GM08714 (cell line): ENCODE measurements at regions not wholly inside any gene's neighbourhood (a gene's known extent, or its start where the extent isn't known, plus 50 kb on each side); places are given as distances from the start of the nearest gene placed in this dataset.

Source experiments
- H3K4me3 ChIP-seq: fragments of 200-500 bp; sonication (Bioruptor generic); 2 replicates; pipeline ENCODE4 v1.5.1; 2014; ENCODE audit warnings: mild to moderate bottlenecking, low read length, inconsistent platforms
- ZNF274 ChIP-seq: IDR thresholded peaks from 2 replicates; pipeline ENCODE4 v1.6.1; 2012; ENCODE audit warnings: mild to moderate bottlenecking, low read depth, low read length

- no peak for TF ChIP-seq ZNF274
- no peak overlapping the region for H3K4me3 ChIP-seq
Observed at GRCh38 chr2:167551416-167551815, 663.1 kb downstream of the XIRP2 start.

DNA sequence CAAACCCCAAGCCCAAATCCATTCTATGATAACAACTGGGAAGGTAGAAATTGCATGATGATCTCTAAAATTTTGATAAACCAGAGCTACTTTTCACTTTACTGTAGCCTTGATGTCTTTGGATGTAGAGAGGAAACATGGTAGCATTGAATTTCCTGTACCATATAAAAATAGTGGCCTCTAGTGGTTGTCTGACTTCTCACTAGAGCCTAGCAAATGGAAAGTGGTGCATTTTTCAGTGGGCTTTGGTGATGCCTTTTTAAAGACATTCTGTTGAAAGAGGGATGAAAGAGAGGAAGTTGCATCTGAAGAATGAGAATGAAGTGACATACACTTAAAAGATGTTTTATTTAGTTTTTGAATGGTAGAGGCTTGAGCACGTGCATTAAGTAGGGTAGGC is 662.2 kb downstream of the XIRP2 start:
- H3K4me3 ChIP-seq = no peak overlapping the region
- no peak for TF ChIP-seq ZNF274

GRCh38 chr2:167548396-167548795 is 660.1 kb downstream of the XIRP2 start:
- TF ChIP-seq ZNF274 = no peak
- no peak overlapping the region for H3K4me3 ChIP-seq

GRCh38 chr2:167544602-167545001 is 656.3 kb downstream of the XIRP2 start:
- no peak overlapping the region for H3K4me3 ChIP-seq
- TF ChIP-seq ZNF274 = no peak

DNA sequence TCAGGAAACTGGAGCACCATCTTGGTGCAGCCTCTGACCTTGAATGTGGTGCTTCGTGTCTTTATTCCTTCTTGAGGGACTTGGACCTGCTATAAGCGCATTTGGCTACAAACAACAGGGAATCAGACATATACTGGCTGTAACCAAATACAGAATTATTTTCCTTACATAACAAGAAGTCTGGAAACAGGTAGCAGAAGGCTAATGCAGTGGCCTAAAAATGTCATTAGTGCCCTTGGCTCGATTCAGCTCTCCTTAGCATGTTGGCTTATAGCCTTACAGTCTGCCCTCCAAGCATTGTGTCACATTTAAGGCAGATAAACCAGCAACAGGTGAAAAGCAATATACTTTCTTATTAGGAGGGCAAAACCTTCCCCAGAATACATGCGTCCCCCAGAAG is 655.4 kb downstream of the XIRP2 start:
- no peak overlapping the region for H3K4me3 ChIP-seq
- TF ChIP-seq ZNF274 = no peak

DNA sequence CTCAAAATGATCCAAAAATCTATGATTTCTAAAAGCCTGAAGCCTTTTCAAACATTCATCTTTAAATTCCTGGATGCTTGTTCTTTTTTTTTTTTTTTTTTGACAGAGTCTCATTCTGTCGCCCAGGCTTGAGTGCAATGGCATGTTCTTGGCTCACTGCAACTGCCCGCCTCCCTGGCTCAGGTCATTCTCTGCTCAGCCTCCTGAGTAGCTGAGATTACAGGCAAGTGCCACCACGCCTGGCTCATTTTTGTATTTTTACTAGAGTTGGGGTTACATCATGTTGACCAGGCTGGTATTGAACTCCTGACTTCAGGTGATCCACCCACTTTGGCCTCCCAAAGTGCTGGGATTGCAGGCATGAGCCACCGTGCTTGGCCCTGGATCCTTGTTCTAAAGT is 649.5 kb downstream of the XIRP2 start:
- TF ChIP-seq ZNF274 = no peak
- no peak overlapping the region for H3K4me3 ChIP-seq

- no peak overlapping the region for H3K4me3 ChIP-seq
- no peak for TF ChIP-seq ZNF274
Observed at GRCh38 chr2:167534443-167534842, 646.2 kb downstream of the XIRP2 start.

- H3K4me3 ChIP-seq = no peak overlapping the region
- TF ChIP-seq ZNF274 = no peak
Observed at GRCh38 chr2:167524786-167525185, 636.5 kb downstream of the XIRP2 start.

DNA sequence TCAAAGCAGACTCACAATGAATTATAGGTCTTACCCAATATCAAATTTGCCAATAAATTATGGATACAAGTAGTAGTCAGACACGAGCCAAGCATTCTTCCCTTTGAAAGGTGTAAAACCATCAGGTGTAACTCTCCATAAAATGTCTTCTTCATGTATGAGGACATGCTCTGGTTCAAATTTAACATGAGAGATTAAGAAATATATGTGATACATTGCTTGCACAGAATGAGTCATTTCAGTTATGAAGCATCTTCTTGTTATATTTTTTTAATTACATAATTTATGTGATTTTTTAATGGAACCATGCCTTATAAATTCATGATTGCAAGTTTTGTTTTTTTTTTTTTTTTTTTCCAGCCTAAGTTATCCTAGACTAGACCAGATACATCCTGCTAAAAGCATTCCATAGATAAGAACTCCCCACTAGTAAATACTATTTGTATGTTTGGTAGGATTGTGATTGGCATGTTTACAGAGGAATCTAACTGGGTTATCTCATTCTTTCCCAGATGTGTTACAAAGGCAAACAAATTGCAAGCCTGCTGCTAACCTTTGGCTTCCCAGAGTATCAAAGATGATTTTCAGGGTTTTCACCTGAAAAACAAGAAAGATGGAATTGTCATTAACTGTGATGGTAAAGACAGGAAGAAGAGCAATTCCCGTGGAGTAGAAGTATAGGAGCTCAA is 621.9 kb downstream of the XIRP2 start:
- no peak for TF ChIP-seq ZNF274

GRCh38 chr2:167509586-167509985 is 621.3 kb downstream of the XIRP2 start:
- H3K4me3 ChIP-seq = no peak overlapping the region
- TF ChIP-seq ZNF274 = no peak

More for the DNA sequence above, 621.9 kb downstream of the XIRP2 start:
- H3K4me3 ChIP-seq = no peak overlapping the region

DNA sequence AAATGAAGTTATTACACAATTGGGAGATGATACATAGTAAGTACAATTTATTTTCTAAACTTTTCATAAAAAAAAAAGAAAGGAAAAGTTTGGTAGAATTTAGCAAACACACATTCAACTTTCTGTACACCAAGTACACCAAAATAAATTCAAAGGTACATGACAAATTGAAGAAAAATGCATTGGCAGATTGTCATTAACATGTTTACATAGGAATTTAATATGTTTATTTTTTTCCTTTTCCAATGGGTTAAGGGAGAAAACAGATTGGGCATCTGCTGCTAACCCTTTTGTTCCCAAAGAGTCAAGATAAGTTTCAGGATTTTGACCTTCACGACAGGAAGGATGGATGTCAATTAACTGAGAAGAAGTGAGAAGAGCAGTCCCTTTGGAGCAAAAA is 620.4 kb downstream of the XIRP2 start:
- H3K4me3 ChIP-seq = no peak overlapping the region
- no peak for TF ChIP-seq ZNF274

- no peak overlapping the region for H3K4me3 ChIP-seq
- no peak for TF ChIP-seq ZNF274
Observed at GRCh38 chr2:167506395-167506794, 618.1 kb downstream of the XIRP2 start.

DNA sequence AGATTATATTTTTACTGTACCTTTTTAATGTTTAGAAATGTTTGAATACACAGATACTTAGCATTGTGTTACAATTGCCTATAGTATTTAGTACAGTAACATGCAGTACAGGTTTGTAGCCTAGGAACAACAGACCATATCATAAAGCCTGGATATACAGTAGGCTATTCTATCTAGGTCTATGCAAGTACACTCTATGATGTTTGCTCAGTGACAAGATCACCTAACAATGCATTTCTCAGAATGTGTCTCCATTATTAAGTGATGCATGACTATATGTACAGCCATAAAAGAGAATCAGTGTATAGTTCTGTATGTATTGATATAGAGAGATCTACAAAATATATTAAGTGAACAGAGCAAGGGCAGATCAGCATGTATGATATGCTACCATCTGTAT is 616.4 kb downstream of the XIRP2 start:
- H3K4me3 ChIP-seq = no peak overlapping the region
- TF ChIP-seq ZNF274 = no peak

- no peak for TF ChIP-seq ZNF274
- no peak overlapping the region for H3K4me3 ChIP-seq
Observed at GRCh38 chr2:167504061-167504460, 615.8 kb downstream of the XIRP2 start.

DNA sequence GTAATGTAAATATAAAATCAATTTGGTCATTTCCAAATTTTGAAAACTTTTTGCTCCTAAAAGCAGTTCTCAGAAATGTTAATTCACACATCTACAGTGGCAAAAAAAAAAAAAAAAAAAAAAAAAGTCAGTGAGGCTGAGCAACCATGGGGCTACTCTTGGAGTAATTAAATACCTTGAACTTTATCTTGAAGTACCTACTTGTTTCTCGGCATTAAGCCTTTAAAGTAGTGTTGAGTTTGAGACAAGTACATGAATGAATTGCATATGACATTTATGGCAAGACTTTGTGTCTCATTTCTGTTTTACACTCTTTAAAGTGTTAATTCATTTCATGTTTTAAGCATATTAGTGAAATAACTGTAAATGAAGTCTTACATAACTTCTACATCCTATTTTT is 613.3 kb downstream of the XIRP2 start:
- no peak for TF ChIP-seq ZNF274
- no peak overlapping the region for H3K4me3 ChIP-seq

- no peak overlapping the region for H3K4me3 ChIP-seq
- no peak for TF ChIP-seq ZNF274
Observed at GRCh38 chr2:167493862-167494261, 605.6 kb downstream of the XIRP2 start.
